Posterior cingulate gyrus (tissue), 11 donors: ENCODE measurements at regions not wholly inside any gene's neighbourhood (a gene's known extent, or its start where the extent isn't known, plus 50 kb on each side); places are given as distances from the start of the nearest gene placed in this dataset.

Experiments
- DNase-seq, 10 donors: peaks; one replicate each; pipeline versions ENCODE4 v3.0.0 to v3.0.0-alpha.2; 2020 to 2021; ENCODE audit warnings: mixed read lengths in 3 of 10
- intact Hi-C: fragments of 100-400 bp; cut with DNase I; formaldehyde crosslinking; loops from one replicate; pipeline ENCODE4 v1.15.1; 2023

GRCh38 chr16:27123795-27124409 lies 57.2 kb downstream of the C16orf82 start:
- DNase-seq: no peak
- intact Hi-C loops: no loop called here

GRCh38 chr16:27127308-27127707 lies 60.6 kb downstream of the C16orf82 start:
- intact Hi-C loops: no loop called here
- DNase-seq: no peak

DNA sequence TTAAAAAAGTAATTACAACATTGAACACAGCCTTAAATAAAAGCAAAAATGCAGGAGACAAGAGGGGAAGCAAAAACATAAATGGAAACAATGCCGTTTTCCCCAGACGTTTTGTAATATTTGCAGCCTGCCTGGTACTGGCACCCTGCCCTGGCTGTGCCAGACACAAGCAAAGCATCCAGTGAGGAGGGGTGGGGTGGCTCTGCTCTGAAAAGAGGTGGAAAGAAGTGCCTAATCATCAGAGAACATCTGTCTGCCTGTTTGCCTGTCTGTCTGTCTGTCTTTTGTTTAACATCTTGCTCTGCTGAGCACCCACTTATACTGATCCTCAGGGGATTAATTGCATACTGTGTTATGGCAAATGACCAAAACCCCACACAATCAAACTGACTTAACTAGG lies 62.7 kb downstream of the C16orf82 start:
- no peak for DNase-seq
- intact Hi-C loops: no loop called here

DNA sequence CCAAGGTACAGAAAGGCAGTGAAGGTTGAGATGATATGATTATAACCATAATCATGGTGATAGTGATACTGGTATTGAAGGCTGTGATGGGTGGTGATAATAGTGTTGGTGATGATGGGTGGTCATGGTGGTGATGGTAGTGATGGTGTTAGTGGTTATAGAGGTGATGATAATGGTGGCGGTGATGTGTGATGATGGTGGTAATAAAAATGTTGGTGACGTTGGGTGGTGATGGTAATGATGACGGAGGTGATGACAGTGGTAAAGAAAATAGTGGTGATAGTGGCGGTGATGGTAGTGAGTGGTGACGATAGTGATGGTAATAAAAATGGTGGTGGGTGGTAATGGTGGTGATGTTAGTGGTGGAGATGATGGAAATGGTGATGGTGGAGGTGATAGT lies 65.1 kb upstream of the KDM8 start:
- DNase-seq: no peak
- intact Hi-C loops: no loop called here

GRCh38 chr16:27145630-27146029 lies 57.7 kb upstream of the KDM8 start:
- DNase-seq: no peak
- intact Hi-C loops: no loop called here

DNA sequence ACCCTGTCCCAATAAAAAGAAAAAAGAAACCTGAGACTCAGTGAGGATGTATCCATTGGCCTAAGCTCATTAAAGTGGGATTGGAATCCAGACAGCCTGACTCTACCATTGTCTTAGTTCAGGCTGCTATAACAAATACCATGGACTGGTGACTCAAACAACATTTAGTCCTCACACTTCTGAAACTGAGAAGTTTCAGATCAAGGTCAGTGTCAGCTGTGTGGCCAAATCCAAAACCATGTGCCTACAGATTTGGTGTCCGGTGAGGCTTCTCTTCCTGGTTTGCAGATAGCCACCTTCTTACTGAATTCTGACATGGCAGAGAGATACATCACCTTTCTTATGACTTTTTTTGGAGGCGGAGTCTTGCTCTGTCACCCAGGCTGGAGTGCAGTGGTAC lies 53.3 kb upstream of the KDM8 start:
- peak in 1 of 10 donors; percentile 3 for DNase-seq
- intact Hi-C loops: no loop called here

DNA sequence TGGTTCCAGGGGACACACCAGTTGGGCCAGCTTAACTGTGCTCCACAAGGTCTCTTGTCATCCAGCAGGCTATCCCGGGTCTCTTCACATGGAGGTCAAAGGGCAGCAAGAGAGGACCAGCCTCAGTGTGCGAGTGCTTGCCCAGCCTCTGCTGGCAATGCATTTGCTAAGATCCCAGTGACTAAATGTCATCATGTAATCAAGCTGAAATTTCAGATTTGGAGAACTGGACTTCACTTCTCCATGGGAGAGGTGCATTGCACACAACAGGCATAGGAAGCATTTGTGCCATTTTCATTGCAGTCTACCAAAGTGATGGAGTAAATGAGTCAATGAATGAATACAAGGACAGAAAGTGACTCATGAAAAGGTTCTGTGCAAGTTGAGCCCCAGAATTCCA lies 51.2 kb upstream of the KDM8 start:
- intact Hi-C loops: no loop called here
- no peak for DNase-seq

- no peak for DNase-seq
Observed at GRCh38 chr16:27152801-27153200, 50.5 kb upstream of the KDM8 start.

More at GRCh38 chr16:27152801-27153200, 50.5 kb upstream of the KDM8 start:
- intact Hi-C loops: no loop called here
